Ovary (tissue), 3 donors: ENCODE measurements at regions not wholly inside any gene's neighbourhood (a gene's known extent, or its start where the extent isn't known, plus 50 kb on each side); places are given as distances from the start of the nearest gene placed in this dataset.

Source experiments
- EP300 ChIP-seq: sonication (generic); formaldehyde crosslinking; IDR thresholded peaks from one replicate; pipeline ENCODE4 v1.6.1; 2017; ENCODE audit warnings: antibody characterized with exemption
- POLR2A ChIP-seq: fragments of 450-650 bp; IDR thresholded peaks from one replicate; pipeline ENCODE4 v1.6.1; 2017; ENCODE audit warnings: antibody characterized with exemption, mild to moderate bottlenecking, moderate library complexity
- TF ChIP-seq, protein P1 (sequence below), 3 donors: fragments of 450-650 bp in 2 of 3; fragments of 200-600 bp in 1 of 3; IDR thresholded peaks; one replicate each; pipeline versions ENCODE4 v1.5.1 to v1.8.0; 2016 to 2022; ENCODE audit warnings: antibody characterized with exemption in 3 of 3, mild to moderate bottlenecking in 1 of 3
- donor health status: DM: no; HTN: no; CAD: no.

GRCh38 chr2:16907645-16908282 lies 242.1 kb upstream of the CYRIA start:
- TF ChIP-seq, protein P1, sequence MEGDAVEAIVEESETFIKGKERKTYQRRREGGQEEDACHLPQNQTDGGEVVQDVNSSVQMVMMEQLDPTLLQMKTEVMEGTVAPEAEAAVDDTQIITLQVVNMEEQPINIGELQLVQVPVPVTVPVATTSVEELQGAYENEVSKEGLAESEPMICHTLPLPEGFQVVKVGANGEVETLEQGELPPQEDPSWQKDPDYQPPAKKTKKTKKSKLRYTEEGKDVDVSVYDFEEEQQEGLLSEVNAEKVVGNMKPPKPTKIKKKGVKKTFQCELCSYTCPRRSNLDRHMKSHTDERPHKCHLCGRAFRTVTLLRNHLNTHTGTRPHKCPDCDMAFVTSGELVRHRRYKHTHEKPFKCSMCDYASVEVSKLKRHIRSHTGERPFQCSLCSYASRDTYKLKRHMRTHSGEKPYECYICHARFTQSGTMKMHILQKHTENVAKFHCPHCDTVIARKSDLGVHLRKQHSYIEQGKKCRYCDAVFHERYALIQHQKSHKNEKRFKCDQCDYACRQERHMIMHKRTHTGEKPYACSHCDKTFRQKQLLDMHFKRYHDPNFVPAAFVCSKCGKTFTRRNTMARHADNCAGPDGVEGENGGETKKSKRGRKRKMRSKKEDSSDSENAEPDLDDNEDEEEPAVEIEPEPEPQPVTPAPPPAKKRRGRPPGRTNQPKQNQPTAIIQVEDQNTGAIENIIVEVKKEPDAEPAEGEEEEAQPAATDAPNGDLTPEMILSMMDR (IDR thresholded peaks at IDR 0.05): no peak
- TF ChIP-seq EP300: no peak
- TF ChIP-seq POLR2A: no peak
